HG02610 (cell line): ENCODE measurements at regions not wholly inside any gene's neighbourhood (a gene's known extent, or its start where the extent isn't known, plus 50 kb on each side); places are given as distances from the start of the nearest gene placed in this dataset.
A peak's percentile ranks its signal among the peaks of the same experiment; 100 is the strongest.

Experiments
- ATAC-seq: cut with Tn5 transposase; IDR thresholded peaks from one replicate; pipeline ENCODE4 v1.9.1; 2021; ENCODE audit warnings: mild to moderate bottlenecking, moderate library complexity; ENCODE audit not compliant: unreplicated experiment

- no peak for ATAC-seq
Measured at GRCh38 chr5:157926977-157927376, 68.0 kb upstream of the CLINT1 start.

GRCh38 chr5:157925786-157926671 is 67.1 kb upstream of the CLINT1 start:
- no peak for ATAC-seq

GRCh38 chr5:157924931-157925729 is 66.2 kb upstream of the CLINT1 start:
- ATAC-seq = no peak

GRCh38 chr5:157924490-157924889 is 65.5 kb upstream of the CLINT1 start:
- ATAC-seq = no peak

GRCh38 chr5:157923765-157924164 is 64.8 kb upstream of the CLINT1 start:
- ATAC-seq = no peak

GRCh38 chr5:157922026-157922425 is 63.1 kb upstream of the CLINT1 start:
- no peak for ATAC-seq

- ATAC-seq = no peak
Measured at GRCh38 chr5:157920828-157921170, 61.9 kb upstream of the CLINT1 start.

GRCh38 chr5:157918811-157919742 is 60.1 kb upstream of the CLINT1 start:
- no peak for ATAC-seq

- ATAC-seq = peak; percentile 76
Measured at GRCh38 chr5:157917899-157918809, 59.2 kb upstream of the CLINT1 start.

GRCh38 chr5:157917491-157917890 is 58.5 kb upstream of the CLINT1 start:
- ATAC-seq = no peak

GRCh38 chr5:157915638-157916037 is 56.7 kb upstream of the CLINT1 start:
- no peak for ATAC-seq

GRCh38 chr5:157914151-157914788 is 55.3 kb upstream of the CLINT1 start:
- no peak for ATAC-seq

GRCh38 chr5:157913575-157913974 is 54.6 kb upstream of the CLINT1 start:
- ATAC-seq = no peak

GRCh38 chr5:157912621-157913325 is 53.8 kb upstream of the CLINT1 start:
- peak; percentile 81 for ATAC-seq

- ATAC-seq = no peak
Measured at GRCh38 chr5:157911568-157911967, 52.6 kb upstream of the CLINT1 start.
